Fibroblast of pulmonary artery (primary cell): ENCODE measurements at regions not wholly inside any gene's neighbourhood (a gene's known extent, or its start where the extent isn't known, plus 50 kb on each side); places are given as distances from the start of the nearest gene placed in this dataset.

Experiments used
- DNase-seq: peaks from one replicate; pipeline ENCODE4 v3.0.0-alpha.2; 2010; ENCODE audit warnings: low read depth
- H3K4me3 ChIP-seq: replicated peaks from 2 replicates; pipeline ENCODE4 v1.5.1; 2011; ENCODE audit warnings: low read depth, mild to moderate bottlenecking, control low read depth, low read length, moderate library complexity
- TF ChIP-seq, protein P1 (sequence below): IDR thresholded peaks from 2 replicates; pipeline ENCODE4 v1.5.1; 2011; ENCODE audit warnings: mild to moderate bottlenecking, control low read depth, low read length, inconsistent platforms; ENCODE audit errors: missing control alignments

- no peak for DNase-seq
- TF ChIP-seq, protein P1, sequence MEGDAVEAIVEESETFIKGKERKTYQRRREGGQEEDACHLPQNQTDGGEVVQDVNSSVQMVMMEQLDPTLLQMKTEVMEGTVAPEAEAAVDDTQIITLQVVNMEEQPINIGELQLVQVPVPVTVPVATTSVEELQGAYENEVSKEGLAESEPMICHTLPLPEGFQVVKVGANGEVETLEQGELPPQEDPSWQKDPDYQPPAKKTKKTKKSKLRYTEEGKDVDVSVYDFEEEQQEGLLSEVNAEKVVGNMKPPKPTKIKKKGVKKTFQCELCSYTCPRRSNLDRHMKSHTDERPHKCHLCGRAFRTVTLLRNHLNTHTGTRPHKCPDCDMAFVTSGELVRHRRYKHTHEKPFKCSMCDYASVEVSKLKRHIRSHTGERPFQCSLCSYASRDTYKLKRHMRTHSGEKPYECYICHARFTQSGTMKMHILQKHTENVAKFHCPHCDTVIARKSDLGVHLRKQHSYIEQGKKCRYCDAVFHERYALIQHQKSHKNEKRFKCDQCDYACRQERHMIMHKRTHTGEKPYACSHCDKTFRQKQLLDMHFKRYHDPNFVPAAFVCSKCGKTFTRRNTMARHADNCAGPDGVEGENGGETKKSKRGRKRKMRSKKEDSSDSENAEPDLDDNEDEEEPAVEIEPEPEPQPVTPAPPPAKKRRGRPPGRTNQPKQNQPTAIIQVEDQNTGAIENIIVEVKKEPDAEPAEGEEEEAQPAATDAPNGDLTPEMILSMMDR = no peak
- H3K4me3 ChIP-seq = no peak overlapping the region
These were observed 195.5 kb downstream of the HAPSTR1 start for GRCh38 chr16:9286930-9287329.

DNA sequence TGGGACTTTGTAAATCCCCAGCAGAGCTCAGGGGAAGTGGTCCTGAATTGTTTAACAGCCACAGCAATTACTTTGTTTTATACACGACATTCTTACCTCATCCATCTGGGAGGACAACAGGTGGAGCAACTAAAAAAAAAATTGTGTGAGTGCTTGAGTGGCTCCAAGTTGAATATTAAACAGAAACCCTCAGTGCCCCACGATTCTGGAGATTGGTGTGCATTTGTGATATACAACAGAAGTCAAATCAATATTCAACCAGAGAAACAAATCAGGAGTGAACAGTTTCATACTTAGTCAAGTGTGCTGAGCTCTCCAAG is 204.8 kb downstream of the HAPSTR1 start:
- H3K4me3 ChIP-seq = no peak overlapping the region
- TF ChIP-seq, protein P1 = no peak
- no peak for DNase-seq

DNA sequence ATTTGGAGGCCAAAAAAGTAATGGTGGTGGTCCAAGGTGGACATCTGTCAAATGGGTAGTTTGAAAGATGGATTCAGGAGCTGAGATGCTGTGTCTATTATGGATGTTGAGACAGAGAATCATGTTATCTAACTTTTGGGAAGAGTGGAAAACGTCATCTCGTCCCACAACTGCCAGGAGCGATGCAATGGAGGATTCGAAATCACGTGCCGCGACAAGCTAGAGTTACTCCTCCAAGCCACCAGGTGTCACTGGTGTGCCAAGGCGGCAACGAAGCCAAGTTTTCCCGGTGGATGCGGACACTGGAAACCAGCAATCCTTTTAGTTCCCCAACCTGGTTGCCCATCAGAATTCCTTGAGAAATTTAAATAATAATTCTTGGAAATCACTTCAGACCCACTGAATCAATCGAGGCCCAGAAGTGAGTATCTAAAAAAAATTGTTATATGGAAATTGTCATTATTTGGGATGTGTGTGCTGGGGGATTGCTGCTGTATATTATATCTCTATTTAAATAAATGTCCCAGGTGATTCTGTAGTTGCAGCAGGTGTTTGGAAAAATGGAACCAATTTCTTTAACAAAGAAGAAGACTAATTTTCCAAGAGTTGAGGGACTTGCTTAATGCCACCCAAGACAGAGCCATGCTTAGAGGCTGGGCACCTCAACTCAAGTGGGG is 206.1 kb downstream of the HAPSTR1 start:
- TF ChIP-seq, protein P1 = peak; percentile 19
- DNase-seq = no peak
- H3K4me3 ChIP-seq = no peak overlapping the region

DNA sequence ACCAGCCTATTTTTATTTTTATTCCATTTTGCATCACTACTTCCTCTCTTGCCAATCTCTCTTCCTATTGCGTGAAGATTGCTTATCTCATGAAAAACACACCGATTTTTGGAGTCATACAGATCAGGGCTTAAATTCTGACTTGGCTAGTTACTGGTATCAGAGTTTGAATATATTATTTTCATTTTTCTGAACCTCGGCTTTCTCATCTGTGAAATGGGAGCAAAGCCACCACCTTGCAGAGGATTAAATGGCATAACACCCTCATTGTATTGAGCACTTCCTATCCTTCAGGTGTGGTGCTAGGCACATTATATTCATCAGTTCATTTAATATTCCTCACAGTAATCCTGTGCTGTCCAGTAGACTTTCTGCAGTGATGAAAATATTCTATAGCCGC is 208.8 kb downstream of the HAPSTR1 start:
- TF ChIP-seq, protein P1 = no peak
- no peak for DNase-seq
- no peak overlapping the region for H3K4me3 ChIP-seq

GRCh38 chr16:9302072-9302471 is 210.6 kb downstream of the HAPSTR1 start:
- no peak overlapping the region for H3K4me3 ChIP-seq
- TF ChIP-seq, protein P1 = no peak
- DNase-seq = no peak

- no peak for DNase-seq
- TF ChIP-seq, protein P1 = no peak
- no peak overlapping the region for H3K4me3 ChIP-seq
These were observed 215.3 kb downstream of the HAPSTR1 start for GRCh38 chr16:9306753-9307152.

GRCh38 chr16:9307446-9307845 is 216.0 kb downstream of the HAPSTR1 start:
- DNase-seq = no peak
- no peak overlapping the region for H3K4me3 ChIP-seq
- TF ChIP-seq, protein P1 = no peak
